Astrocyte of the spinal cord (primary cell): ENCODE measurements at regions not wholly inside any gene's neighbourhood (a gene's known extent, or its start where the extent isn't known, plus 50 kb on each side); places are given as distances from the start of the nearest gene placed in this dataset.
A peak's percentile ranks its signal among the peaks of the same experiment; 100 is the strongest.

Experiments
- DNase-seq: peaks from one replicate; pipeline ENCODE4 v3.0.0; 2011; ENCODE audit warnings: low read depth, low spot score
- H3K4me3 ChIP-seq: 2 replicates; pipeline ENCODE4 v1.5.1; 2011; ENCODE audit warnings: low read depth, mild to moderate bottlenecking, low read length, moderate library complexity
- in situ Hi-C: cut with HindIII; loops from 2 replicates; pipeline ENCODE4 v1.10.0; 2017; ENCODE audit warnings: low sequenced_read_pairs
- TF ChIP-seq, protein P1 (sequence below): IDR thresholded peaks from 2 replicates; pipeline ENCODE4 v1.5.1; 2012; ENCODE audit warnings: low read depth, mild to moderate bottlenecking, low read length, inconsistent platforms

DNA sequence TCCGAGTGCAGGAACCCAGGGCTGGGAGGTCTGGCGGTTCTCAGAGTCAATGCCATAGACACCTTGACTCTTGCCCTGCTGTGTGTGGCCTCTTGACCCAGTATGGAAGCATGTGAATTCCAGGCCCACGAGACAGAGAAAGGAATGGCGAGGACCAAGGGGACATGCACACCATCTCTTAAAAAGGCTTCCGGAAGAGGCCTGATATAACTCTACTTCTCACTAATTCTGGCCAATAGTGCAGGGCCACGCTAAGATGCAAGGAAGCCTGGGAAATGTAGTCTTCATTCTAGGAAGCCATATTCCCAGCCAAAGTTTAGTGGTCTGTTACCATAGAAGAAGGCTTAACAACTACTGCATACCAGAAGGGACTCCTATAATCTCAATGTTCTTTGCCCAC lies 177.0 kb upstream of the KCNG1 start:
- TF ChIP-seq, protein P1, sequence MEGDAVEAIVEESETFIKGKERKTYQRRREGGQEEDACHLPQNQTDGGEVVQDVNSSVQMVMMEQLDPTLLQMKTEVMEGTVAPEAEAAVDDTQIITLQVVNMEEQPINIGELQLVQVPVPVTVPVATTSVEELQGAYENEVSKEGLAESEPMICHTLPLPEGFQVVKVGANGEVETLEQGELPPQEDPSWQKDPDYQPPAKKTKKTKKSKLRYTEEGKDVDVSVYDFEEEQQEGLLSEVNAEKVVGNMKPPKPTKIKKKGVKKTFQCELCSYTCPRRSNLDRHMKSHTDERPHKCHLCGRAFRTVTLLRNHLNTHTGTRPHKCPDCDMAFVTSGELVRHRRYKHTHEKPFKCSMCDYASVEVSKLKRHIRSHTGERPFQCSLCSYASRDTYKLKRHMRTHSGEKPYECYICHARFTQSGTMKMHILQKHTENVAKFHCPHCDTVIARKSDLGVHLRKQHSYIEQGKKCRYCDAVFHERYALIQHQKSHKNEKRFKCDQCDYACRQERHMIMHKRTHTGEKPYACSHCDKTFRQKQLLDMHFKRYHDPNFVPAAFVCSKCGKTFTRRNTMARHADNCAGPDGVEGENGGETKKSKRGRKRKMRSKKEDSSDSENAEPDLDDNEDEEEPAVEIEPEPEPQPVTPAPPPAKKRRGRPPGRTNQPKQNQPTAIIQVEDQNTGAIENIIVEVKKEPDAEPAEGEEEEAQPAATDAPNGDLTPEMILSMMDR, result no peak
- no peak overlapping the region for H3K4me3 ChIP-seq
- no peak for DNase-seq
- in situ Hi-C loops, result no loop called here

DNA sequence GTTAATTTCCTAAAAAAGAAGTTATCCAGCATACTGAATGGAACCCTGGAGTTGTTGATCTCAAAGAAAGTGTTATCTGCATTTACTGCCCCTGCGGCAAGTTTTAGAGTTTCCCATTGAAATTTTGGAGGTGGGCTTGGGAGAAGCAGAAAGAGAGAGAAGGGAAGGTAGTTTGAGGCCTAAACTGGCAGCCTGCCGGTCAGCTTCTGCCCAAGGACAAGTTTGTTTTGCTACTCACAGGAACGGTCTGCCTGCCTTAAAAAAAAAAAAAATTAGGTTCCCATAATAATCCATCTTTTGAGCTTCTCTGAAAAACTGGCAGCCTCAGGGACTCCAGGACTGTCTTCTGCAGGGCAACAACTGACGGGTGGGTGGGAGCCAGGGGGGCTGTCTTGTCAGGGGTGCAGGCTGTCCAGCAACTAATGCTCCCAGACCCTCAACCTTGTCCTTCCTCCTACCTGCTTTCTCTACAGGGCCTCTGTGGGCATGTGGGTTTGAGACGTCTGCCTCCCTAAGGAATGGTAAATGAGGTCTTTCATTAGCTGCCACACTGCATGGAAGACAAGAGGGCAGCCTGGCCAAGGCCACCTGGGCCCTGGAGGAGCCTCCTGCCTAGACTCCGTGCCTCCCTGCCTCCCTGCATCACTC lies 176.1 kb upstream of the KCNG1 start:
- no peak for DNase-seq
- H3K4me3 ChIP-seq, result no peak overlapping the region
- TF ChIP-seq, protein P1, result no peak
- in situ Hi-C loops, result no loop called here

DNA sequence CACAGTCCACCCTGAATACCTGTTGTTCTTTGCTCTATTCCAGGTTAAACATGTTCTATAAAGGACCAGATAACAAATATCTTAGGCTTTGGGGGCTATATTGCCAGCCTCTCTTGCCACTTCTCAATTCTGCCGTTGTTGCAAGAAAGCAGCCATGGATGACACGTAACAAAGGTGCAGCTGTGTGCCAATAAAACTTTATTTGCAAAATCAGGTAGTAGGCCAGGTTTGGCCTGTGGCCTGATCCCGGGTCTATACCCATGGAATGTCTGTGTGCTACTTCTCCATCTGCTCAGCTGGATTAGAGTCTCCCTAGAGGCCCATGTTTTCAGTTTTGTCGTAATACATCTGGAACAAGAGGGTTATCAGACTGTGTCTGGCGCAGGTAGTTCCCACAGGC lies 175.3 kb upstream of the KCNG1 start:
- no peak for DNase-seq
- in situ Hi-C loops, result no loop called here
- H3K4me3 ChIP-seq, result no peak overlapping the region
- TF ChIP-seq, protein P1, result no peak

DNA sequence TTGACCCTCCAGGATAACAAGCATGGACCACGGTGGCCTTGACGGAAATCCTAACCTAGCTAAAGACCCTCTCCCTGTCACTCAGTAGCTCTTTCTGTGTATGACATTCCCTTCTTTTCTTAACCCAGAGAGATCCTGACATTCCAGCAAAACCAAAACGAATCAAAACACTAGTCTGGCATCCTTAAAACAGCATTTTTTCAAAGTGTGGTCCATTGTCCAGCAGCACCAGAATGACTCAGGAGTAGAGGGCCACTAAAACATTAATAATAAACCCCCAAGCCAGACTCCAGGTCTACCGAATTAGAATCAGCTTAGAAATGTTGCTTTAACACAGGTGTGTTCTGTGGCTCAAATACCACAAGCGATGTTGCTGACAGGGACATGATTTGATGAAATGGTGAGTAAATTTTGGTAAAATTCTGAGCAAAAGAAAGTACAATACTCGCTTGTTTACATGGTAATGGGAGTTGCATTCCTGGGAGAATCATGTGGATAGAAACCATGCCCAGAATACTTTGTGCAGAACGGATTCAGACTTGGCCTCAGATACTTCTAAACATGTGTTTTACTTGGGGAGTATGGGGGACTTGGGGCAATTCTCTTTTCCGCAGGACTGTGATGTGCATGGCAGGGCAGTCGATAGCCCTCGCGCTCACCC lies 174.2 kb upstream of the KCNG1 start:
- peak; percentile 69 for DNase-seq
- TF ChIP-seq, protein P1, result no peak
- in situ Hi-C loops, result no loop called here
- H3K4me3 ChIP-seq, result no peak overlapping the region

DNA sequence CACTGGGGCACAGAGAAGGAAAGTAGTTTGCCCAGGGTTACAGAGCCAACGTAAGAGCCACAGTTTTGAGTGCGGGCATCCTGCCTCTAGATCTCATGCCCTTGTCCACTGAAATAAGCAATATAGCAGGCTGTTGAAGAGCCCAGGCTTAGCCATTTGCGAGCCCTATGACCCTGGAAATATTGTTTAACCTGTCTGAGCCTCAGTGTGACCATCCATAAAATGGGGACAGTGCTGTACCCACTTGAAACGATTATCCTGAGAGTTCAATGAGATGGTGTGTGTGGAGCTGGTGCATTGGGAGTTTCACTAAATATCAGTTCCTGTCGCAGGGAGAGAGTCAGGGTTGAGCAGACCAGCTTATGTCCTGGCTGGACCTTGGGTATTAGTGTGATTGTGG lies 173.1 kb upstream of the KCNG1 start:
- in situ Hi-C loops, result no loop called here
- TF ChIP-seq, protein P1, result no peak

DNA sequence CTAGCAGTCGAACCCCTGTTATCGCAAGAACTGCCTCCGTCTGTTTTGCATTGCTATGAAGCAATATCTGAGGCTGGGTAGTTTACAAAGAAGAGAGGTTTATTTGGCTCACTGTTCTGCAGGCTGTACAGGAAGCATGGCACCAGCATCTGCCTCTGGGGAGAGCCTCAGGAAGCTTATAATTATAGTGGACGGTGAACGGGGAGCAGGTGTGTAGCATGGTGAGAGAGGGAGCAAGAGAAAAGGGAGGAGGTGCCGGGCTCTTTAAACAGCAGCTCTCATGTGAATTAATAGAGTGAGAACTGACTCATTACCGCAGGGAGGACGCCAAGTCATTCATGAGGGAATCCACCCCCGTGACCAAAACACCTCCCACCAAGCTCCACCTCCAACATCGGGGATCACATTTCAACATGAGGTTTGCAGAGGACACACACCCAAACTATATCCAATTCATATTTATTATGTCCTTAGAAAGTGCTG lies 172.6 kb upstream of the KCNG1 start:
- in situ Hi-C loops, result no loop called here
- TF ChIP-seq, protein P1, result no peak
- H3K4me3 ChIP-seq, result no peak overlapping the region
- DNase-seq, result peak; percentile 76

More for the DNA sequence above, 173.1 kb upstream of the KCNG1 start:
- H3K4me3 ChIP-seq, result no peak overlapping the region
- DNase-seq, result no peak
